Caki2 (cell line): ENCODE measurements at regions not wholly inside any gene's neighbourhood (a gene's known extent, or its start where the extent isn't known, plus 50 kb on each side); places are given as distances from the start of the nearest gene placed in this dataset.
"Not testable (repeated sequence)": the region's sequence is repeated elsewhere in the genome, so short reads cannot be mapped to it uniquely, and the experiment has no call there.

Experiments
- DNase-seq: peaks from one replicate; pipeline ENCODE4 v3.0.0-alpha.2; 2015; ENCODE audit warnings: low read depth
- in situ Hi-C: cut with HindIII; loops from 2 replicates; pipeline ENCODE4 v1.10.0; 2016; ENCODE audit warnings: low sequenced_read_pairs, low pct_unique_long_range_greater_than_20kb, mixed read lengths

DNA sequence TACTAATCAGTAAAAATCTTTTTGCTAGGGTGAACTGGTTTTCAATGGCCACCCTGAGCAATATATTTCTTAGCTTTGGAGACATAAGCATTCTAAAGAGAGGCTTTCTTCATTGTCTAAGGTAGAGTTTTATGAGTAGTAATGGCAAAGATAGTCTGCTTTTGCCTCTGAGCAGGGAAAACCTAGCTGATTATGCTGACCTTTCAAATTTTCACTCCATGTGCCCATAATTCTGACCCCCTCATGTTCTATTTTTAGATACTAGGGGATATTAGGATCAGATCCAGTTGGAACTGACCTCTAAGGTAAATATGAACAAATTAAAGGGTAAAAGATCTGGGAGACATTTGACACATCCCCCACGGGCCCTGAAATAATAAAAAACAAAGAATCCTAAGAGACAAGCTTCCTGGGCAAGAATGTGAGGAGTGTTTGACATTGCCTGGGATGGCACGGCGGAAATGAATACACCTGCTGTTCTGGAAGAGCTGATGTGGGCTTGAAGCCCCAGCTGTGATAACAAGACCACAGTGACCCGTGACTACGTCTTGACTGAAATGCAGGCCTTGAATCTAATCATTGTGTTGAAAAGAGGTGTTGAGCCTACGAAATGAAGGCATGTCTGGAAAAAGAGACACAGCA lies 392.1 kb upstream of the FRG1 start:
- DNase-seq, result no peak
- in situ Hi-C loops, result no loop called here

- in situ Hi-C loops, DNase-seq: not testable (repeated sequence)
These were observed 388.6 kb upstream of the FRG1 start for GRCh38 chr4:189551931-189552670.

GRCh38 chr4:189560605-189561004 lies 380.1 kb upstream of the FRG1 start:
- in situ Hi-C loops, DNase-seq: not testable (repeated sequence)

DNA sequence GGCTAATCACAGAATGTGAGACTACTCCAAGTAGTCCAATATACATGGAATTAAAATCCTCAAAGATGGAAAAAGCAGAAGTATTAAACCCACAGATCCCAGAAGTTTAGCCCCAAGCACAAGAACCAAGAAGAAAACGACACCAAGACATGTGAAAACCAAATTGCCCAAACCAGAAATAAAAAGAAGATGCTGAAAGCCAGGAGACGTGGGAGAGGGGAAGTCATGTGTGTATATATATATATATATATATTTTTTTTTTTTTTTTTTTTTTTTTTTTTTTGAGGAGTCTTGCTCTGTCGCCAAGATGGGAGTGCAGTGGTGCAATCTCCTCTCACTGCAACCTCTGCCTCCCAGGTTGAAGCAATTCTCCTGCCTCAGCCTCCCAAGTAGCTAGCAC lies 376.9 kb upstream of the FRG1 start:
- in situ Hi-C loops, DNase-seq: not testable (repeated sequence)

GRCh38 chr4:189566271-189566670 lies 374.4 kb upstream of the FRG1 start:
- DNase-seq, in situ Hi-C loops: not testable (repeated sequence)

DNA sequence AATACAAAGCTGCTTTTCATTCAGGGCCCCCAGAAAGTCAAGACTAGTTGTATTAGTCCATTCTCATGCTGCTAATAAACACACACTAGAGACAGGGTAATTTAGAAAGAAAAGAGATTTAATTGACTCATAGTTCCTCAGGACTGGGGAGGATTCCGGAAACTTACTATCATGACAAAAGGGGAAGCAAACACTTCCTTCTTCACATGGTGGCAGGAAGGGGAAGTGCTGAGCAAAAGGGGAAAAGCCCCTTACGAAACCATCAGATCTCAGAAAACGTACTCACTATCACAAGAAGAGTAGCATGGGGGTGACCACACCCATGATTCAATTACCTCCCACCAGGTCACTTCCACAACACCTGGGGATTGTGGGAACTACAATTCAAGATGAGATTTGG lies 373.8 kb upstream of the FRG1 start:
- DNase-seq, in situ Hi-C loops: not testable (repeated sequence)

- in situ Hi-C loops, DNase-seq: not testable (repeated sequence)
These were observed 361.0 kb upstream of the FRG1 start for GRCh38 chr4:189579645-189580044.

GRCh38 chr4:189586908-189587632 lies 353.6 kb upstream of the FRG1 start:
- in situ Hi-C loops, DNase-seq: not testable (repeated sequence)

GRCh38 chr4:189589201-189589600 lies 351.5 kb upstream of the FRG1 start:
- in situ Hi-C loops, DNase-seq: not testable (repeated sequence)

DNA sequence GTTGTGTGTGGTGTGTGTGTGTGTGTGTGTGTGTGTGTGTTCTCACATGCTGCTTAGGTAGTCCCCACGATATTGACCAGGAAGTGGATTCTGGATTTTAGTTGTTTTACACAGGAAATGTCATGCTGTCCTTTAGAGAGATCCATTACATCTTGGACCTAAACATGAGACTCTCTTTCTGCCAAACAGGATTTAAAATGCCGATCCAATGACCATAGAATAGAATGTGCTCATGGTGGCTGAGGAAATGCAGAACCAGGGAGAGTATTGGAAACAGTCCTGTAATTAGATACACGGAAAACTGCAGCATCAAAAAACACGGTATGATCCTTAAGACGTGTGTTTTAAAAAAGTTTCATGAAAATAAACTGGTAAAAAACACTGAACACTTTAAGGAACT lies 347.8 kb upstream of the FRG1 start:
- in situ Hi-C loops, result no loop called here

GRCh38 chr4:189597341-189597740 lies 343.3 kb upstream of the FRG1 start:
- in situ Hi-C loops, result no loop called here
- DNase-seq, result no peak

More for the DNA sequence above, 347.8 kb upstream of the FRG1 start:
- DNase-seq, result no peak

DNA sequence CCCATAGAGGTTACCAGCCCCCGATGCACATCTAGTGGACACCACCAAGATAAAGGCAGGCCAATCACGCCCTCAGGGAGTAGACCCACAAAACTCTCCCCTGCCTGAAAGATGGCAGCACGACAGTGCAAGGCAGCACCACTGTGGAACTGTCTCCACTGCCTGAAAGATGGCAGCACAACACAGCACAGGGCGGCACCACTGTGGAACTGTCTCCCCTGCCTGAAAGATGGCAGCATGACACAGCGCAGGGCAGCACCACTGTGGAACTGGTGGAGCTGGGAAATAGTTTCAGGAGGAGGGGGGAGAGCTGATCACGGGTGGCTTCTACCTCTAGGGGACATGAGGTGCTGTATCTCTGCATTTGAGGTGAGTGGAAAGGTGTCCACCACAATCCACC lies 340.4 kb upstream of the FRG1 start:
- no peak for DNase-seq
- in situ Hi-C loops, result no loop called here

DNA sequence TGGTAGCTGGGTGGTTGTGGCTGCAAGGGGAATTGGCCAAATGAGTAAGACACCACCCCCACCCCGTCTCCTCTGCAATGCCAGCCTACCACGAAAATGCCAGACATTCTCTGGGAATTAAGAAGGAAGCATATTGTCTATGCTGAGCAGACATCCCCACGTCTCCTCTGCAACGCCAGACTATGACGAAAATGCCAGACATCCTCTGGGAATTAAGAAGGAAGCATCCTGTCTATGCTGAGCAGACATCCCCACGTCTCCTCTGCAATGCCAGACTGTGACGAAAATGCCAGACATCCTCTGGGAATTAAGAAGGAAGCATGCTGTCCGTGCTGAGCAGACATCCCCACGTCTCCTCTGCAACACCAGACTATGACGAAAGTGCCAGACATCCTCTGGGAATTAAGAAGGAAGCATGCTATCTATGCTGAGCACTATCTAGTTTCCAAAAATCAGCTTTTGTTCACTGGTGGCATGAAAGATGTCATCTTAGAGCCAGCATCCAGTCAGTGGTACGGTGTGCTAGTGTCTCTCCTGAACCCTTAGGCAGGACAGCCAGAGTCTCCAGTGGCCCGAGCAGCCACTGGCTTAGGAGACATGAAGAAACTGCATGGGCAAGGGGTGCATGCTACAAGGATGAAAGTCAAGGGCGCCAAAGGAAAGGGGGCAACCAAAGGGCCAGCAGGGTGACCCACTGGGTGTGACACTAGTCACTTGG lies 339.8 kb upstream of the FRG1 start:
- in situ Hi-C loops, result no loop called here
- DNase-seq, result no peak

GRCh38 chr4:189602827-189603226 lies 337.8 kb upstream of the FRG1 start:
- in situ Hi-C loops, DNase-seq: not testable (repeated sequence)

GRCh38 chr4:189610571-189610970 lies 330.1 kb upstream of the FRG1 start:
- DNase-seq, in situ Hi-C loops: not testable (repeated sequence)

- DNase-seq, result no peak
- in situ Hi-C loops, result no loop called here
These were observed 327.5 kb upstream of the FRG1 start for GRCh38 chr4:189613207-189613606.

GRCh38 chr4:189615217-189615663 lies 325.4 kb upstream of the FRG1 start:
- no peak for DNase-seq
- in situ Hi-C loops, result no loop called here

- DNase-seq, in situ Hi-C loops: not testable (repeated sequence)
These were observed 322.9 kb upstream of the FRG1 start for GRCh38 chr4:189617741-189618140.
